K562 (cell line): ENCODE measurements at regions not wholly inside any gene's neighbourhood (a gene's known extent, or its start where the extent isn't known, plus 50 kb on each side); places are given as distances from the start of the nearest gene placed in this dataset.

ENCODE experiments used
- ATAC-seq: fragments of 200-7000 bp; cut with Tn5 transposase; 3 replicates; pipeline ENCODE4 v1.9.1; 2020; ENCODE audit warnings: moderate library complexity
- BruUV-seq: library from RNA; stranded (reverse); fragments of 400-500 nt; replicated peaks from 2 replicates; lab custom pipeline; 2021; lab: Mats Ljungman, UMichigan
- CTCF ChIA-PET: fragments of 300-600 bp; formaldehyde crosslinking; extraction: SDS; loops from one replicate; lab custom pipeline; 2021; ENCODE audit warnings: low intra/inter-chr PET ratio; lab: Yijun Ruan, JAX
- POLR2A ChIA-PET: fragments of 300-600, 350-650 bp; sonication (Branson Sonifier 250); formaldehyde crosslinking; extraction: SDS; loops from one replicate; lab custom pipeline; 2021; ENCODE audit warnings: antibody characterized with exemption, inconsistent platforms; lab: Yijun Ruan, JAX
- DNase-seq, 4 experiments: peaks; one replicate each; pipeline versions ENCODE4 v3.0.0 to v3.0.0-alpha.2; 2011 to 2018; ENCODE audit warnings: low spot score in 3 of 4, mixed read lengths in 3 of 4; ENCODE audit errors: extremely low read depth in 1 of 4
- FAIRE-seq: peaks from 2 replicates; lab custom pipeline; 2011; peaks lifted over from hg19 to GRCh38; lab: Jason Lieb, UNC
- H2AFZ ChIP-seq: 2 replicates; pipeline ENCODE4 v1.6.0; 2011; ENCODE audit warnings: low read depth, low read length, control low read depth, inconsistent platforms
- H3K27ac ChIP-seq: fragments of 200-600 bp; 3 replicates; pipeline ENCODE4 v1.8.0; 2011; ENCODE audit warnings: low read depth, mild to moderate bottlenecking, control low read depth, inconsistent platforms, low read length, moderate library complexity, mixed read lengths; ENCODE audit errors: extremely low read depth
- H3K27me3 ChIP-seq, 2 experiments: fragments of 300-600 bp in 1 of 2; 2 replicates in 1 of 2; 3 replicates in 1 of 2; pipeline versions ENCODE4 v1.6.0 to v1.8.0; 2011; ENCODE audit warnings: inconsistent platforms in 2 of 2, low read length in 2 of 2, mild to moderate bottlenecking in 1 of 2, mixed read lengths in 1 of 2, moderate library complexity in 1 of 2; ENCODE audit not compliant: control insufficient read depth in 2 of 2, insufficient read depth in 2 of 2
- H3K36me3 ChIP-seq: fragments of 300-600 bp; 3 replicates; pipeline ENCODE4 v1.8.0; 2011; ENCODE audit warnings: mild to moderate bottlenecking, low read length, inconsistent platforms; ENCODE audit not compliant: control insufficient read depth, insufficient read depth
- H3K4me1 ChIP-seq, 2 experiments: fragments of 200-600 bp in 1 of 2; replicated peaks in 1 of 2; 2 replicates in 1 of 2; 3 replicates in 1 of 2; pipeline versions ENCODE4 v1.5.1 to v1.8.0; 2011; ENCODE audit warnings: inconsistent platforms in 2 of 2, low read length in 2 of 2, mild to moderate bottlenecking in 1 of 2, mixed read lengths in 1 of 2, moderate library complexity in 1 of 2; ENCODE audit not compliant: control insufficient read depth in 2 of 2, insufficient read depth in 2 of 2
- H3K4me2 ChIP-seq: 2 replicates; pipeline ENCODE4 v1.6.1; 2011; ENCODE audit warnings: low read length, control low read depth, inconsistent platforms, mixed read lengths; ENCODE audit not compliant: insufficient read depth
- H3K4me3 ChIP-seq: fragments of 200-600 bp; sonication (generic), shearing (Covaris generic); 2 replicates; pipeline ENCODE4 v1.5.1; 2016; ENCODE audit warnings: control low read depth, inconsistent platforms
- H3K79me2 ChIP-seq: fragments of 200-600 bp; 3 replicates; pipeline ENCODE4 v1.8.0; 2011; ENCODE audit warnings: low read length, inconsistent platforms; ENCODE audit not compliant: control insufficient read depth, insufficient read depth
- H3K9ac ChIP-seq, 2 experiments: 2 replicates each; pipeline versions ENCODE4 v1.6.0 to v1.6.1; 2011; ENCODE audit warnings: low read depth in 2 of 2, low read length in 2 of 2, control low read depth in 1 of 2, inconsistent platforms in 1 of 2, mild to moderate bottlenecking in 1 of 2, mixed read lengths in 1 of 2; ENCODE audit not compliant: insufficient read depth in 1 of 2
- H3K9me1 ChIP-seq: one replicate; pipeline ENCODE4 v1.6.0; 2011; ENCODE audit warnings: inconsistent platforms, mild to moderate bottlenecking, low read length, moderate library complexity; ENCODE audit not compliant: control insufficient read depth, insufficient read depth
- H3K9me3 ChIP-seq: replicated peaks from 2 replicates; pipeline ENCODE4 v1.5.1; 2011; ENCODE audit warnings: low read depth, low read length, inconsistent platforms; ENCODE audit not compliant: control insufficient read depth, insufficient read depth
- H4K20me1 ChIP-seq: replicated peaks from 2 replicates; pipeline ENCODE4 v1.6.1; 2011; ENCODE audit warnings: low read length, inconsistent platforms, mixed read lengths; ENCODE audit not compliant: control insufficient read depth, insufficient read depth
- ATF1 ChIP-seq, 2 experiments: fragments of 450-650 bp in 1 of 2; IDR thresholded peaks; 2 replicates each; pipeline ENCODE4 v1.6.1; 2016; ENCODE audit warnings: missing compliant biosample characterization in 1 of 2, missing genetic modification characterization in 1 of 2
- CTBP1 ChIP-seq: fragments of 450-650 bp; IDR thresholded peaks from 2 replicates; pipeline ENCODE4 v1.6.1; 2016; ENCODE audit warnings: borderline replicate concordance
- ELK1 ChIP-seq: sonication (generic); formaldehyde crosslinking; IDR thresholded peaks from 2 replicates; pipeline ENCODE4 v1.8.1; 2022; ENCODE audit warnings: missing genetic modification reagents
- EWSR1 ChIP-seq: fragments of 450-650 bp; IDR thresholded peaks from 2 replicates; pipeline ENCODE4 v1.6.1; 2018; ENCODE audit warnings: borderline replicate concordance, mild to moderate bottlenecking, low read depth, moderate library complexity; ENCODE audit not compliant: partially characterized antibody
- HCFC1 ChIP-seq: IDR thresholded peaks from 2 replicates; pipeline ENCODE4 v1.6.1; 2012; ENCODE audit warnings: low read depth, low read length, improper control_type of control experiment
- KLF16 ChIP-seq: IDR thresholded peaks from 2 replicates; pipeline ENCODE4 v1.6.1; 2016; ENCODE audit warnings: antibody characterized with exemption
- PHTF2 ChIP-seq: fragments of 250-450 bp; sonication (Bioruptor Pico); IDR thresholded peaks from 2 replicates; pipeline ENCODE4 v1.5.0; 2021; ENCODE audit warnings: mild to moderate bottlenecking
- POU5F1 ChIP-seq: fragments of 150-350 bp; IDR thresholded peaks from 2 replicates; pipeline ENCODE4 v1.6.1; 2014; ENCODE audit warnings: borderline replicate concordance, low read length, low read depth, mild to moderate bottlenecking; ENCODE audit not compliant: partially characterized antibody
- RFX1 ChIP-seq: fragments of 450-650 bp; IDR thresholded peaks from 2 replicates; pipeline ENCODE4 v1.6.1; 2016; ENCODE audit warnings: mild to moderate bottlenecking, moderate library complexity
- SETDB1 ChIP-seq: IDR thresholded peaks from one replicate; pipeline ENCODE4 v1.6.1; 2012; ENCODE audit warnings: low read length, control low read depth, inconsistent platforms
- U2AF2 ChIP-seq: fragments of 200-400 bp; formaldehyde crosslinking; optimal IDR thresholded peaks from 2 replicates; pipeline ENCODE3; 2017; ENCODE audit warnings: low read depth, mild to moderate bottlenecking, low read length
- ZBTB7A ChIP-seq: IDR thresholded peaks from 2 replicates; pipeline ENCODE4 v1.6.1; 2011; ENCODE audit warnings: low read depth, mild to moderate bottlenecking, low read length, moderate library complexity, borderline replicate concordance; ENCODE audit not compliant: control insufficient read depth
- ZFP1 ChIP-seq: fragments of 450-650 bp; formaldehyde crosslinking; IDR thresholded peaks from 2 replicates; pipeline ENCODE4 v1.4.0; 2020; ENCODE audit warnings: mild to moderate bottlenecking, mixed read lengths
- ZNF398 ChIP-seq: fragments of 250-450 bp; sonication (Bioruptor Pico); IDR thresholded peaks from 2 replicates; pipeline ENCODE4 v1.8.0; 2021; ENCODE audit warnings: moderate library complexity, mild to moderate bottlenecking, inconsistent platforms
- ZNF57 ChIP-seq: fragments of 450-650 bp; formaldehyde crosslinking; IDR thresholded peaks from 2 replicates; pipeline ENCODE4 v1.4.0; 2020; ENCODE audit warnings: mild to moderate bottlenecking, moderate library complexity
- WGBS: fragments of 100-300 bp; shearing (Covaris generic); methylation state at CpG from one replicate; pipeline ENCODE4 v1.1.6; 2016; ENCODE audit warnings: low coverage, mixed read lengths; ENCODE audit not compliant: insufficient coverage; ENCODE audit errors: missing lambda C conversion rate; 5-methylcytosine and 5-hydroxymethylcytosine counted together
- in situ Hi-C: fragments of 300-500 bp; cut with MboI; formaldehyde crosslinking; loops from 4 replicates; pipeline ENCODE4 v1.15.0; 2018; ENCODE audit warnings: inconsistent platforms, mixed read lengths
- intact Hi-C: fragments of 100-400 bp; cut with micrococcal nuclease; formaldehyde crosslinking; loops from 2 replicates; pipeline ENCODE4 v1.14.2; 2022

- FAIRE-seq (no peak), ATAC-seq (no peak), DNase-seq (no peak)
- intact Hi-C loops, result no loop called here
- no TSS peak for BruUV-seq
- Histone ChIP-seq H3K9me3 (no peaks in the 10 kb centered on the region), H2AFZ (no peak overlapping the region), H3K4me1 (no peaks in the 10 kb centered on the region), H3K9me1 (no peaks in the 10 kb centered on the region), H3K27ac (no peak overlapping the region), H3K36me3 (no peaks in the 10 kb centered on the region), H3K27me3 (peaks cover 0 to 6% of the 10 kb centered on the region in 2 experiments; a peak in 1 of 5 replicates), H4K20me1 (no peaks in the 10 kb centered on the region), H3K4me3 (no peak overlapping the region), H3K9ac (no peak overlapping the region), H3K79me2 (no peaks in the 10 kb centered on the region), H3K4me2 (no peak overlapping the region)
- in situ Hi-C loops, result no loop called here
- whole genome bisulfite sequencing, result 0% methylated on average over 4 of the region's 4 CpGs
- ChIA-PET POLR2A (no interaction called here), CTCF (no interaction called here)
- TF ChIP-seq HCFC1 (no peak), ZBTB7A (no peak), CTBP1 (no peak), RFX1 (no peak), EWSR1 (no peak), U2AF2 (no peak), SETDB1 (no peak), ELK1 (CRISPR knock-in tag) (no peak), POU5F1 (no peak), ZNF398 (CRISPR knock-in tag) (no peak), ATF1 (CRISPR knock-in tag; IDR thresholded peaks at IDR 0.05) (no peak), ATF1 (tag; IDR thresholded peaks at IDR 0.05) (no peak), PHTF2 (CRISPR knock-in tag) (no peak), ZNF57 (CRISPR knock-in tag) (no peak), ZFP1 (CRISPR knock-in tag) (no peak), KLF16 (no peak)
Measured at GRCh38 chr10:121041499-121041898, 190.3 kb downstream of the WDR11 start.
